ENCODE measurements at regions not wholly inside any gene's neighbourhood (a gene's known extent, or its start where the extent isn't known, plus 50 kb on each side); places are given as distances from the start of the nearest gene placed in this dataset.

GRCh38 chr1:83741770-83742169, 257.2 kb downstream of the TTLL7 start:
- TF ChIP-seq CTCF (IDR thresholded peaks at IDR 0.05) (no peak), POLR2A (IDR thresholded peaks at IDR 0.05) (no peak)

GRCh38 chr1:83741348-83741747, 257.6 kb downstream of the TTLL7 start:
- no peaks in the 10 kb centered on the region for H3K27me3 ChIP-seq
- DNase-seq: no peak
- intact Hi-C loops (cut with DNase I): no loop called here
- H3K27ac ChIP-seq: no peak overlapping the region
- no peaks in the 10 kb centered on the region for H3K9me3 ChIP-seq
- H3K4me1 ChIP-seq: no peaks in the 10 kb centered on the region
- no peak overlapping the region for H3K4me3 ChIP-seq
- no peak for TF ChIP-seq POLR2A (IDR thresholded peaks at IDR 0.05)
- TF ChIP-seq CTCF (IDR thresholded peaks at IDR 0.05): no peak
- 74 to 91% methylated on average over 2 of the region's 2 CpGs for WGBS, 2 donors
- no peaks in the 10 kb centered on the region for H3K36me3 ChIP-seq

More at GRCh38 chr1:83741770-83742169, 257.2 kb downstream of the TTLL7 start:
- H3K9me3 ChIP-seq: no peaks in the 10 kb centered on the region
- DNase-seq: no peak
- intact Hi-C loops (cut with DNase I): no loop called here
- H3K27me3 ChIP-seq: no peaks in the 10 kb centered on the region
- H3K36me3 ChIP-seq: no peaks in the 10 kb centered on the region
- H3K4me1 ChIP-seq: no peaks in the 10 kb centered on the region
- no peak overlapping the region for H3K27ac ChIP-seq
- no peak overlapping the region for H3K4me3 ChIP-seq

- no peaks in the 10 kb centered on the region for H3K36me3 ChIP-seq
- TF ChIP-seq CTCF (IDR thresholded peaks at IDR 0.05) (no peak), POLR2A (IDR thresholded peaks at IDR 0.05) (no peak)
- DNase-seq: no peak
- peaks cover 0 to 9% (median 0%) of the 10 kb centered on the region in 3 donors for H3K4me1 ChIP-seq
- 36 to 63% methylated on average over 3 of the region's 3 CpGs for WGBS, 2 donors
- H3K9me3 ChIP-seq: no peaks in the 10 kb centered on the region
- no peak overlapping the region for H3K27ac ChIP-seq
- H3K4me3 ChIP-seq: no peak overlapping the region
- intact Hi-C loops (cut with DNase I): no loop called here
- no peaks in the 10 kb centered on the region for H3K27me3 ChIP-seq
These were observed 263.4 kb downstream of the TTLL7 start for GRCh38 chr1:83735526-83735925.

- no peak for TF ChIP-seq POLR2A (IDR thresholded peaks at IDR 0.05)
- TF ChIP-seq CTCF (IDR thresholded peaks at IDR 0.05): no peak
- no peaks in the 10 kb centered on the region for H3K9me3 ChIP-seq
- no peak overlapping the region for H3K4me3 ChIP-seq
- peaks cover 0 to 9% (median 0%) of the 10 kb centered on the region in 3 donors for H3K4me1 ChIP-seq
- DNase-seq: no peak
- no peaks in the 10 kb centered on the region for H3K36me3 ChIP-seq
- 84 to 91% methylated on average over 11 to 13 of the region's 13 CpGs for WGBS, 2 donors
- no peaks in the 10 kb centered on the region for H3K27me3 ChIP-seq
- intact Hi-C loops (cut with DNase I): no loop called here
- no peak overlapping the region for H3K27ac ChIP-seq
These were observed 264.5 kb downstream of the TTLL7 start for GRCh38 chr1:83734420-83734819.

- no peaks in the 10 kb centered on the region for H3K4me1 ChIP-seq
- no peak for TF ChIP-seq POLR2A (IDR thresholded peaks at IDR 0.05)
- TF ChIP-seq CTCF (IDR thresholded peaks at IDR 0.05): no peak
- no peak overlapping the region for H3K4me3 ChIP-seq
- 73 to 80% methylated on average over 5 of the region's 5 CpGs for WGBS, 2 donors
- intact Hi-C loops (cut with DNase I): no loop called here
- no peak overlapping the region for H3K27ac ChIP-seq
- H3K9me3 ChIP-seq: no peaks in the 10 kb centered on the region
- H3K27me3 ChIP-seq: no peaks in the 10 kb centered on the region
- H3K36me3 ChIP-seq: no peaks in the 10 kb centered on the region
- no peak for DNase-seq
These were observed 273.1 kb downstream of the TTLL7 start for GRCh38 chr1:83725735-83726360.
